IPS-18a (cell line): ENCODE measurements at regions not wholly inside any gene's neighbourhood (a gene's known extent, or its start where the extent isn't known, plus 50 kb on each side); places are given as distances from the start of the nearest gene placed in this dataset.
"Not testable (repeated sequence)": the region's sequence is repeated elsewhere in the genome, so short reads cannot be mapped to it uniquely, and the experiment has no call there.

Source experiments
- H3K27ac ChIP-seq: one replicate; pipeline ENCODE4 v1.5.1; 2013; ENCODE audit warnings: low read length
- H3K27me3 ChIP-seq: one replicate; pipeline ENCODE4 v1.6.1; 2013; ENCODE audit warnings: mild to moderate bottlenecking, low read length; ENCODE audit not compliant: control insufficient read depth, insufficient read depth
- H3K36me3 ChIP-seq: one replicate; pipeline ENCODE4 v1.6.1; 2013; ENCODE audit warnings: low read depth, low read length; ENCODE audit not compliant: control insufficient read depth
- H3K4me1 ChIP-seq: one replicate; pipeline ENCODE4 v1.6.1; 2013; ENCODE audit warnings: low read depth, low read length; ENCODE audit not compliant: control insufficient read depth
- H3K4me3 ChIP-seq: one replicate; pipeline ENCODE4 v1.5.1; 2013; ENCODE audit warnings: low read length
- H3K9ac ChIP-seq: one replicate; pipeline ENCODE4 v1.6.1; 2013; ENCODE audit warnings: mild to moderate bottlenecking, low read length, moderate library complexity
- H3K9me3 ChIP-seq: one replicate; pipeline ENCODE4 v1.6.1; 2013; ENCODE audit warnings: low read depth, low read length; ENCODE audit not compliant: control insufficient read depth

DNA sequence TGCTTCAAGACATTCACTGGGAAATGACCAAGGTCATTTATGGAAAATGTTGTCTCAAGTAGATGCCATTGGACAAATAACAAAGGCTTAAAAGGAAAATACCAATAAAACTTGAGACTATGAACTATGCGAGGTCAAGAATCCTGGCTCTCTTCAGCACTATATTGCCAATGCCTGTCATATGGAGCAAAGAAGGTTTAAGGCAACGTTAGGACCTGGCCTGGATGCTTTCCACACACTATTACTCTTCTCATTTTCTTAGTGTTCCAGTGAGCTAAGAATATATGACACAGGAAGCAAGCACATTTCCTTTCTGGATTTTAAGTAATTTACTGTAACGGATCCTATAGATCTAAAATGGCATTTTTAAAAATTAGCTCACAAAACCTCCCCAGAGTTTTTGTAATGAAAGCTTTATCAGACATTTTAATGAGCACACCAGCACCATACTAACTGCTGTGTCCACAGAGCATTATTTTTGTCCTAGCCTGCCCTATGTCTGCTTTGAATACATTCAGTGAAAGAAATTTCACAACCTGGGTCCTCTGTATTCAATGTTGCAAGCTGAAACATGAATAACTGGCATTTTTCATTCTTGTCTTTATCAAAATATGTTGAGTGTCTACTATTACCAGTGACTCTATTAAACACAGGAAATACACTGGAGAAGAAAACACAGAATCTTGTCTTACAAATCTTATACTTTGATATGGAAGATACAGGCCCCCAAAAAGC lies 315.6 kb downstream of the CETN3 start:
- H3K36me3 ChIP-seq: no peaks in the 10 kb centered on the region
- H3K9me3 ChIP-seq: no peaks in the 10 kb centered on the region
- no peak overlapping the region for H3K9ac ChIP-seq
- no peaks in the 10 kb centered on the region for H3K4me1 ChIP-seq
- no peak overlapping the region for H3K4me3 ChIP-seq
- no peak overlapping the region for H3K27ac ChIP-seq
- no peaks in the 10 kb centered on the region for H3K27me3 ChIP-seq

DNA sequence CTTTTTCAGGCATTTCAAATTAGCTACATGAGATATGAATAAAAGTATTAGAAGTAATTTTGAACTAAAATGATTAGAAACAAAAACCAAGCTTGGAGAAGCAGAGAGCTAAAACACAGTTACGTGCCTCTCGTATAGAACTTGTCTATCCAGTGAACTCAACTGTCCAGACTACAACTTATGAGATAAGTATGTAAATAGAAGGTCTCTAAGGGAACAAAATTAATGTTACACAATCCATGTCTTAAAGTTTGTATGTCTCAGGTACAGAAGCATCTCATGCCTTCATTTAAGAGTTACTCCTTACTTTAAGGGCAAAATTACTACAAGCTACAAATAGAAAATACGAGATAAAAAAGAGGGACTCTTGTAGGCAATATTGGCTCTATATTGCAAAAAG lies 316.8 kb downstream of the CETN3 start:
- Histone ChIP-seq H3K4me3 (no peak overlapping the region), H3K27ac (no peak overlapping the region), H3K27me3 (no peaks in the 10 kb centered on the region), H3K36me3 (no peaks in the 10 kb centered on the region), H3K9ac (no peak overlapping the region), H3K9me3 (peaks cover 3% of the 10 kb centered on the region), H3K4me1 (no peaks in the 10 kb centered on the region)

DNA sequence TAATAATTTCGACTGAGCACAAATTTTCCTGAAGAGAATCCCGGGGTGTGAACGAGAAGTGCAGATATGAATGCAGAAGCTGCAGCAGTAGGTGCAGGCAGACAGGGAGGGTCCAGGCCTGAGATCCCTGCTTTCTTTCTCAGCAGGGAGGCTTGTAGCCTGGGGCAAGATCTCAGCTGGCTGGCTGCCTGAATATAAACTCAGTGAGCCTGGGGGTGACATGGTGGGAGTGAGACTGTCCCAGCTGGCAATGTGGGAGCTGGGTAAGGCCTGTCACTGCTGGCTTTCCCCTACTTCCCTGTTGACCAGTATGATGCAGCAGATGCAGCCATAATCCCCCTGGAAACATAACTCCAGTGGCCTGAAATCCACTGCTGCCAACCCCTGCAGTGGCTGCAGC lies 325.2 kb downstream of the CETN3 start:
- Histone ChIP-seq H3K36me3 (no peaks in the 10 kb centered on the region), H3K27me3 (no peaks in the 10 kb centered on the region), H3K27ac (no peak overlapping the region), H3K4me3 (no peak overlapping the region), H3K9me3 (peaks cover 3% of the 10 kb centered on the region), H3K9ac (no peak overlapping the region), H3K4me1 (no peaks in the 10 kb centered on the region)

DNA sequence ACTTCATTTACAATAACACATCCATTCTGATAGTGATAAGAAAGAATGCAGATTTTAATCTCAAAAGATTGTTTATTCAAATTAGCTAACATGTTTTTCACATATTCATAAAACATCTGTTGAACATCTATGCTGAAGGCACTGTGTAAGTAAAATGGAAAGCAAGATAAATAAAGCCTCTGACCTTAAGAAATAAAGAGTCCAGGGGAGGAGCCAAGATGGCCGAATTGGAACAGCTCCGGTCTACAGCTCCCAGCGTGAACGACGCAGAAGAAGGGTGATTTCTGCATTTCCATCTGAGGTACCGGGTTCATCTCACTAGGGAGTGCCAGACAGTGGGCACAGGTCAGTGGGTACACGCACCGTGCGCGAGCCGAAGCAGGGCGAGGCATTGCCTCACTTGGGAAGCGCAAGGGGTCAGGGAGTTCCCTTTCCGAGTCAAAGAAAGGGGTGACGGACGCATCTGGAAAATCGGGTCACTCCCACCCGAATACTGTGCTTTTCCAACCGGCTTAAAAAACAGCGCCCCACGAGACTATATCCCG lies 336.5 kb downstream of the CETN3 start:
- H3K9me3 ChIP-seq, H3K27me3 ChIP-seq, H3K27ac ChIP-seq, H3K36me3 ChIP-seq, H3K4me1 ChIP-seq: not testable (repeated sequence)
- Histone ChIP-seq H3K9ac (peak overlapping the region; percentile 64), H3K4me3 (peak overlapping the region; percentile 51)

GRCh38 chr5:90071656-90072055 lies 337.9 kb downstream of the CETN3 start:
- no peak overlapping the region for H3K27ac ChIP-seq
- no peak overlapping the region for H3K9ac ChIP-seq
- no peak overlapping the region for H3K4me3 ChIP-seq
- H3K9me3 ChIP-seq: no peaks in the 10 kb centered on the region
- no peaks in the 10 kb centered on the region for H3K36me3 ChIP-seq
- H3K4me1 ChIP-seq: peaks cover 2% of the 10 kb centered on the region
- no peaks in the 10 kb centered on the region for H3K27me3 ChIP-seq

- no peaks in the 10 kb centered on the region for H3K36me3 ChIP-seq
- H3K27ac ChIP-seq: no peak overlapping the region
- no peaks in the 10 kb centered on the region for H3K9me3 ChIP-seq
- H3K9ac ChIP-seq: no peak overlapping the region
- peaks cover 2% of the 10 kb centered on the region for H3K4me1 ChIP-seq
- H3K4me3 ChIP-seq: no peak overlapping the region
- no peaks in the 10 kb centered on the region for H3K27me3 ChIP-seq
Observed at GRCh38 chr5:90071066-90071465, 338.5 kb downstream of the CETN3 start.

DNA sequence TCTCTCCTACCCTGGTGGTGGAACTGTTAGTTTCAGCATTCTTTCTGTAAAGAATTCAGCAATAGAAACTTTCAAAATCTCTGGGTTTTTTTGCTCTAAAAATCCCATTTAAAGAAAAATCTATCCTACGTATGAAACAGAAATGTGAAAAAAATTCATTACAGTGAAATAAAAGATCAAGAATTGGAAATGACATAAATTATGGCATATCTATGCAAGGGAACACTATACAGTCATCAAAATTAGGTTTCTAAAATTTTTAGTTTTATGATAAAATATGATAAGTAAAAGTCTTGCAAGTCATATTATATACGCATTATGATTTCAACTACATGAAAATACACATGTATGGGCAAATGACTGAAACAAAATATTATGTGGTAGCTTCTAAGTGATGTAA lies 342.6 kb downstream of the CETN3 start:
- H3K9me3 ChIP-seq: no peaks in the 10 kb centered on the region

DNA sequence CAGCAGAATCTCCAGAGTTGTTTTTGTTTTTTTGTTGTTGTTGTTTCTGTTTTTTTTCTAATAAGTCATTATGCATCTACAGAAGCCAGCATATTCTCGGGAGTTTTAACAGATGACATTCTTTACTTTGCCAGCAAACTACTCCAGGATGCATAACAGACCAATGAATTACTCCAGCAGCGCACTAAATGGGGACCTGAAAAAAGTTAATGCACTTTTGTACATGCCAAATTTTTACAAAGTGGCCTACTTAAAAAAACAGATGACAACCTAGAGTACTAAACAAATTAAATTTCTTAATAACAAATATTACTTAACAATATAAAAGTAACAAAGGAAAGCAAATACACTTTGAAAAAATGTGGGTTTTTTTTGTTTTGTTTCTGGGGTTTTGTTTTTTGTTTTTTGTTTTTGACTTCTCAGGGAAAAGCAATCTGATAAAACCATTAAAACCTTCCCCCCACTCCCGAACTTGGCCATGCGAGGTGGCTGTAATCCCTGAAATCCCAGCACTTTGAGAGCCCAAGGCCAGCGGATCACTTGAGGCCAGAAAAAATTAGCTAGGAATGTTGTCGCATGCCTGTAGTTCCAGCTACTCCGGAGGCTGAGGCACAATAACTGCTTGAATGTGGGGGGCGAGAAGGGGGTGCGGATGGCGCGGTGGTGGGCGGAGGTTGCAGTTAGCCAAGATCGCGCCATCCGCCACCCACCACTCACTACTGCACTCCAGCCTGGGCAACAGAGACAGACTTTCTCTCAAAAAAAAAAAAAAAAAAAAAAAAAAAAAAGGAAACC lies 352.4 kb downstream of the CETN3 start:
- H3K27me3 ChIP-seq: no peaks in the 10 kb centered on the region
- H3K27ac ChIP-seq: no peak overlapping the region
- no peaks in the 10 kb centered on the region for H3K9me3 ChIP-seq
- H3K4me3 ChIP-seq: no peak overlapping the region
- peaks cover 10% of the 10 kb centered on the region for H3K4me1 ChIP-seq
- H3K9ac ChIP-seq: no peak overlapping the region
- H3K36me3 ChIP-seq: no peaks in the 10 kb centered on the region

More for the DNA sequence above, 342.6 kb downstream of the CETN3 start:
- H3K4me1 ChIP-seq: no peaks in the 10 kb centered on the region
- no peaks in the 10 kb centered on the region for H3K36me3 ChIP-seq
- H3K27me3 ChIP-seq: no peaks in the 10 kb centered on the region
- no peak overlapping the region for H3K4me3 ChIP-seq
- no peak overlapping the region for H3K27ac ChIP-seq
- no peak overlapping the region for H3K9ac ChIP-seq

- Histone ChIP-seq H3K27ac (no peak overlapping the region), H3K27me3 (no peaks in the 10 kb centered on the region), H3K9me3 (no peaks in the 10 kb centered on the region), H3K36me3 (no peaks in the 10 kb centered on the region), H3K4me3 (no peak overlapping the region), H3K4me1 (peaks cover 10% of the 10 kb centered on the region), H3K9ac (no peak overlapping the region)
Observed at GRCh38 chr5:90055831-90056328, 353.7 kb downstream of the CETN3 start.

DNA sequence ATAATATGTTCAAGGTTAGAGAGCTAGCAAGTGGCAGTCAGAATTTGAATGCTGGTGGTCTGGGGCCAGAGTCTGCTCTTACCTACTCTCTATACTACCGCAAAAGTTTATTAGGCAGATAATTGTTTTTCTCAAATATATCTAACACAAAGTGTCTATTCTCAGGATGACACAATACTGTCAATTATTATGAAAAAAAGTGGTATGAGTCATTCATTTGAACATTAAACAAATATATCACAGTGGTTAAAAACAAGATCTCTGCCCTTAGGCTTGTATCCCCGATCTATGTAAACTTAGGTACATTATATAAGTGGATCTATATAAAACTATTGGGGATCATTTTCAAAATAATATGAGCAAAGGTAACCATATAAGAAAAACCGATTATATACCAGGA lies 354.9 kb downstream of the CETN3 start:
- peaks cover 10% of the 10 kb centered on the region for H3K4me1 ChIP-seq
- H3K36me3 ChIP-seq: no peaks in the 10 kb centered on the region
- no peak overlapping the region for H3K27ac ChIP-seq
- H3K9me3 ChIP-seq: no peaks in the 10 kb centered on the region
- no peak overlapping the region for H3K4me3 ChIP-seq
- no peak overlapping the region for H3K9ac ChIP-seq
- no peaks in the 10 kb centered on the region for H3K27me3 ChIP-seq

GRCh38 chr5:90051756-90052155 lies 357.8 kb downstream of the CETN3 start:
- H3K4me1 ChIP-seq: peaks cover 7% of the 10 kb centered on the region
- H3K9ac ChIP-seq: no peak overlapping the region
- no peak overlapping the region for H3K27ac ChIP-seq
- no peaks in the 10 kb centered on the region for H3K36me3 ChIP-seq
- H3K9me3 ChIP-seq: no peaks in the 10 kb centered on the region
- H3K27me3 ChIP-seq: no peaks in the 10 kb centered on the region
- H3K4me3 ChIP-seq: no peak overlapping the region
